BLaER1 treated with 17β-estradiol and CSF1 and Interleukin-3, amounts not matched to agents 10 nM and 100 nM (cell line): ENCODE measurements at regions not wholly inside any gene's neighbourhood (a gene's known extent, or its start where the extent isn't known, plus 50 kb on each side); places are given as distances from the start of the nearest gene placed in this dataset.
"Not testable (repeated sequence)": the region's sequence is repeated elsewhere in the genome, so short reads cannot be mapped to it uniquely, and the experiment has no call there.

Experiments
- H3K27ac ChIP-seq, 11 experiments: shearing (Covaris generic); formaldehyde crosslinking; 2 replicates each; pipeline ENCODE4 v1.8.1; 2022
- H3K27me3 ChIP-seq, 11 experiments: shearing (Covaris generic); formaldehyde crosslinking; 2 replicates each; pipeline ENCODE4 v1.8.1; 2022
- H3K36me3 ChIP-seq, 11 experiments: shearing (Covaris generic); formaldehyde crosslinking; 2 replicates each; pipeline ENCODE4 v1.8.1; 2022
- H3K4me1 ChIP-seq, 10 experiments: shearing (Covaris generic); formaldehyde crosslinking; 2 replicates each; pipeline ENCODE4 v1.8.1; 2022
- H3K4me2 ChIP-seq, 11 experiments: shearing (Covaris generic); formaldehyde crosslinking; 2 replicates each; pipeline ENCODE4 v1.8.1; 2022
- H3K4me3 ChIP-seq, 10 experiments: shearing (Covaris generic); formaldehyde crosslinking; 2 replicates each; pipeline ENCODE4 v1.8.1; 2022
- H3K9ac ChIP-seq, 11 experiments: shearing (Covaris generic); formaldehyde crosslinking; 2 replicates each; pipeline ENCODE4 v1.8.1; 2022
- H3K9me3 ChIP-seq, 11 experiments: shearing (Covaris generic); formaldehyde crosslinking; replicated peaks in 1 of 11; 2 replicates each; pipeline ENCODE4 v1.8.1; 2022
- H4K20me1 ChIP-seq, 11 experiments: shearing (Covaris generic); formaldehyde crosslinking; 2 replicates each; pipeline ENCODE4 v1.8.1; 2022
- Cebpa-rat ChIP-seq, 11 experiments: shearing (Covaris generic); IDR thresholded peaks; 2 replicates each; pipeline ENCODE4 v1.8.1; 2022

DNA sequence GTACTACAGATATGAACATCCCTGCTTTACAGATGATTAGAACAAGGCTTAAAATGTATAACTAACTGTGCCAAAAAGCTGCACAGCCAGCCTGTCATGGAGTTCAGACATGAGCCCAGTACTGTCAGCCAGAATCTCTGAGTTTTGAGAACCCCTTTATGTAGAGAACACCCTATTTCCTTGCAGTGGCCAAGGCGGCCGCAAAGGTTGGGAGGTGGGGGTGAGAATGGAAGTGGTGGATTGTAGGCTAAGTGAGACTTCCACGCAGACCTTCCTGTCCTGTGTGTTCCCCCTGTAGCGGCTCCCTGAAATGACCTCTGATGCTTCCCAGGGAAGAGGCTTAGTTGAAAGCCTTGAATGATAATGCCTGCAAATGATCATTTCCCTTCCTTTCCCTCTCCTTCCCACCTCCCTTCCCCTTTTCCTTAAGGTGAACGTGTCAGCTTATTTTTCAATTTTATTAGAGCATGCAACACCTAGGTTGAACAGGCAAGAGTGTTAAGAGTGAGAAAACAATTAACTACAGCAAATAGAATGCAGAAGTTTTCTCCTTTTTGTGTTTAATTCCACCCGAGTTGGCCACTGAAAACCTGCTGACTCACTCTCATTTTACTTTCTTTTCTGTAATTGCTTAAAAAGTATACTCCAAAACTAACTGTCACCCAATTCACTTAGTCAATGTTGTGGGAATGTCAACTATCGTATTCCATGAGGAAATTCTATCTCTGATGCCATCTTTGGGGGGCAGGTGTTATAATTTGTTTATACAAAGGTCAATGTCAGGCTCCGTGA, 167.0 kb upstream of the EDNRB start:
- H4K20me1 ChIP-seq = no peaks in the 10 kb centered on the region
- H3K4me2 ChIP-seq = peak overlapping the region in 6 of 11 experiments; percentile 12 to 74 (median 60); a peak in 9 of 22 replicates
- H3K9ac ChIP-seq = peak overlapping the region in 1 of 11 experiments; percentile 42; a peak in 1 of 22 replicates
- H3K36me3 ChIP-seq = no peaks in the 10 kb centered on the region
- no peaks in the 10 kb centered on the region for H3K27me3 ChIP-seq
- TF ChIP-seq Cebpa-rat (IDR thresholded peaks at IDR 0.05) = no peak
- H3K4me3 ChIP-seq = peak overlapping the region in 2 of 10 experiments; percentile 12 to 27; a peak in 2 of 20 replicates
- H3K27ac ChIP-seq = peak overlapping the region in 5 of 11 experiments; percentile 6 to 43 (median 24); a peak in 5 of 22 replicates
- H3K9me3 ChIP-seq = peaks cover 3 to 26% (median 18%) of the 10 kb centered on the region in 11 experiments; a peak in 21 of 22 replicates
- peaks cover 0 to 13% (median 3%) of the 10 kb centered on the region in 10 experiments; a peak in 9 of 20 replicates for H3K4me1 ChIP-seq

DNA sequence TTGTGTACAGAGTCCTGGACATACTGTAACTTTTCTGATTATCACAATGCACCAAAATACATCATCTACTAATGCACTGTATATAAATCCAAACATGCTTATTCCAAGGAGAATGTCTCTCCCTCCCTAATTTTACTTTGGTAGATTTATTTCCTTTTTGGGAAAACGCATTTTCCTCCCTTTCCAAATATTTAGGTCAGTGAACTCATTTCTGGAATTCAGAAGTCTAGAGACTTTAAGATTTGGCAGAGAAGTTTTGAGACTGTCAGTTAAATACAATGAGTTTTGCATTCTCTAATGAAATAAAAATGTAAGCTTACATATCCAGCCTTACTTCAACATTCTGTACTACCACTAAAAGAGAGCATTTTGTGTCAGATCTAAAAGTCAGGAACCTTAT, 165.8 kb upstream of the EDNRB start:
- Histone ChIP-seq H3K4me2 (no peak overlapping the region), H3K36me3 (no peaks in the 10 kb centered on the region), H4K20me1 (no peaks in the 10 kb centered on the region), H3K9ac (no peak overlapping the region), H3K4me3 (no peak overlapping the region), H3K27me3 (no peaks in the 10 kb centered on the region), H3K27ac (no peak overlapping the region), H3K9me3 (peaks cover 4 to 31% (median 21%) of the 10 kb centered on the region in 11 experiments; a peak in 21 of 22 replicates), H3K4me1 (peaks cover 0 to 13% (median 3%) of the 10 kb centered on the region in 10 experiments; a peak in 9 of 20 replicates)
- TF ChIP-seq Cebpa-rat (IDR thresholded peaks at IDR 0.05) = no peak

DNA sequence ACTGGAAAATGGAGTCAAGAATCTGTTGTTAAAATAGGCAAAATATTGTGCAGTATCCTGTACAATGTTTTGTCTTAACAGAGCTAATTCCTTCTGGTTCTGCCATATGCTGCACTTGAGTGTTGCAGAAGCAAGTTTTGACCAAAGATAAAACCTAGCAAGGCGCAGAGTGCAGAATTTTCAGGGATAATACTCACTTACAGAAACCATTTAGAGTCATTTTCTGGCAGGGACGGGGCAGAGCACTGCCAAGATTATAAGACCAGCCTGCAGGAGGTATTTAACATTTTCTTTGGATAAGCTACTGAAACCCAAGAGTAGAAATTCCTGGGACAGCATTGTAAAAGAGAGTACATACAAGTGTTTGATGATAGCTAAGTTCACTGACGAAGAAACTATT, 159.5 kb upstream of the EDNRB start:
- no peak for TF ChIP-seq Cebpa-rat (IDR thresholded peaks at IDR 0.05)
- H3K27me3 ChIP-seq = no peaks in the 10 kb centered on the region
- H3K4me2 ChIP-seq = no peak overlapping the region
- H3K4me3 ChIP-seq = no peak overlapping the region
- no peak overlapping the region for H3K9ac ChIP-seq
- no peaks in the 10 kb centered on the region for H3K4me1 ChIP-seq
- H4K20me1 ChIP-seq = no peaks in the 10 kb centered on the region
- H3K36me3 ChIP-seq = no peaks in the 10 kb centered on the region
- H3K9me3 ChIP-seq = peaks cover 4 to 36% (median 21%) of the 10 kb centered on the region in 11 experiments; a peak in 21 of 22 replicates
- H3K27ac ChIP-seq = no peak overlapping the region

DNA sequence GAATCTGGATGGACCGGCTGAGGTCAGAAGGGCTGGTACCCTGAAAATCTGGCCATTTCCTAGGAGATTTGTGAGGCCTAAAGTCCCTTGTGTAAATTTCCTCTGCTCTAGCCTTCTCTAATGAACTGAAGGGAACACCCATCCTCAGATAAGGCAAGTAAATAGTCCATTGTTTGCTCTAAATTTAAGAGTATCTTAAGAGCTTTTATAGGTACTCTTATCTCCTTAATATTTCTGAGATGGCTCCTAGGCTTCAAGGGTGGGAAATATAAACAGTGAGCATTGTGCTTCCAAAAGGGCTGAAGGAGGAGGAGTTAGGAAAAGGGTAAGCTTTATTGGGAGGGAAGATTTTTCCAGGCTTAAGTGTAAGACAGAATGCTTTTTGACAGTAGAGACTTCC, 148.7 kb upstream of the EDNRB start:
- TF ChIP-seq Cebpa-rat (IDR thresholded peaks at IDR 0.05) = no peak
- Histone ChIP-seq H3K9ac (no peak overlapping the region), H3K27me3 (no peaks in the 10 kb centered on the region)

DNA sequence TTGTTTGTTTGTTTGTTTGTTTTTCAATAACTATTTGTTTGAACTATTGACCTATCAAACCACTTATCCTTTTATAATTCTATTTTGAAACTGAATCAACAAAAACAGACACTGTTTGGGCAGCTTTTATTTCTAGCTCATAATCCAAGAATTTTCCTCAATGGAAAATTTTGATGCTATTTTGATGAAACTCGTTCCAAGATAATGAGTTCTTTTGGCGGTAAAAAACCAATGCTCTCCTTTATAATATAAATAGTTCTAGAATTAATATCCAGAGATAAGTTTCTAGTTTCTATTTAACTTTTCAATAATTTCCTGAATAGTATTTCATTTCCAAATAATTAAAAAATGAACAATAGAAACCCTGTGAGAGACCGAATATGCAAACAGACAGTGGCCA, 146.5 kb upstream of the EDNRB start:
- Histone ChIP-seq H3K9me3 (peaks cover 0 to 5% (median 0%) of the 10 kb centered on the region in 11 experiments; a peak in 1 of 22 replicates), H3K4me1 (peaks cover 0 to 7% (median 0%) of the 10 kb centered on the region in 10 experiments; a peak in 2 of 20 replicates), H3K27ac (no peak overlapping the region), H3K36me3 (no peaks in the 10 kb centered on the region), H3K9ac (no peak overlapping the region), H3K4me2 (no peak overlapping the region), H3K27me3 (no peaks in the 10 kb centered on the region), H4K20me1 (no peaks in the 10 kb centered on the region), H3K4me3 (no peak overlapping the region)
- no peak for TF ChIP-seq Cebpa-rat (IDR thresholded peaks at IDR 0.05)

More for the DNA sequence above, 148.7 kb upstream of the EDNRB start:
- H4K20me1 ChIP-seq = no peaks in the 10 kb centered on the region
- no peak overlapping the region for H3K4me3 ChIP-seq
- H3K9me3 ChIP-seq = peaks cover 0 to 5% (median 0%) of the 10 kb centered on the region in 11 experiments; a peak in 1 of 22 replicates
- H3K4me1 ChIP-seq = peaks cover 0 to 17% (median 0%) of the 10 kb centered on the region in 10 experiments; a peak in 2 of 20 replicates
- no peak overlapping the region for H3K4me2 ChIP-seq
- no peak overlapping the region for H3K27ac ChIP-seq
- no peaks in the 10 kb centered on the region for H3K36me3 ChIP-seq

DNA sequence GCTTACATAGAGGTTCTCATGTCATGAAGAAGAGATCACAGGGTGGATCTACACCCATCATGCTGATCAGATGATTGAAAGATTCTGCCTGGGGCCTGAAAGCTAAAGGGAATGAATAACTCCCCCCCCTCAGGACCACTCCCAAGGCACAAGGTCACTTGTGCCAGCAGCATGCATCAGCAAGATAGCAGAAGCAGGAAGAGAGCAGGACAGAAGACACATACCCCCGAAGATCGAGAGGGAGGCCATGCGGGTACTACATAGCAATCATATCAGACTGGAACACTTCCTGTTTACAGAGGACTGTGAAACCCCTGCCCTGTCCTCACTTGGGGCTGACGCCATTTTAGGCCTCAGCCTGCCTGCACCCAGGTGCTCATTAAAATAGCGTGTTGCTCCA, 143.2 kb upstream of the EDNRB start:
- no peaks in the 10 kb centered on the region for H3K27me3 ChIP-seq
- no peak overlapping the region for H3K9ac ChIP-seq
- no peaks in the 10 kb centered on the region for H3K36me3 ChIP-seq
- no peak overlapping the region for H3K4me3 ChIP-seq
- peaks cover under 1 to 22% (median 4%) of the 10 kb centered on the region in 11 experiments; a peak in 20 of 22 replicates for H3K9me3 ChIP-seq
- TF ChIP-seq Cebpa-rat (IDR thresholded peaks at IDR 0.05) = no peak
- no peak overlapping the region for H3K27ac ChIP-seq
- no peaks in the 10 kb centered on the region for H4K20me1 ChIP-seq
- H3K4me2 ChIP-seq = no peak overlapping the region
- H3K4me1 ChIP-seq = peaks cover 0 to 7% (median 0%) of the 10 kb centered on the region in 10 experiments; a peak in 2 of 20 replicates

DNA sequence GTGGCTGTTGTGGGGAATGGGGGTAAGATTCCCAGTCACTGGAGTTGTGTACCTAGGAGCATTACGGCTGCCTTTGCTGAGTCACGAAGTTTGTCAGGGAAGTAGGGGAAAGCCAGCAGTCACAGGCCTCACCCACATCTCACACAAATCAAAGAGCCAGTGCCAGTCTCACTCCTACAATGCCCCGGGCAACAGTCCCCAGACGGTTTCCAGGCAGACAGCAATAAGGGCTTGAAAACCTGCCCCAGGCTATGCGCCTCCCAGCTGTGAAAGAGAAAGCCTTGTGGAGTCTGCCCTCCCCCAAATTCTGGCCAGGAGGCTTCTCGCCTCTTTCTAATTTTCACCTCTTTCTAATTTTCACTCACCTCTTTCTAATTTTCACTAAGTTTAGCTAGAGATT, 142.3 kb upstream of the EDNRB start:
- Histone ChIP-seq H3K27ac (no peak overlapping the region), H3K27me3 (no peaks in the 10 kb centered on the region), H3K36me3 (no peaks in the 10 kb centered on the region), H4K20me1 (no peaks in the 10 kb centered on the region), H3K4me3 (no peak overlapping the region), H3K4me1 (peaks cover 0 to 7% (median 0%) of the 10 kb centered on the region in 10 experiments; a peak in 2 of 20 replicates), H3K4me2 (no peak overlapping the region), H3K9ac (no peak overlapping the region), H3K9me3 (peaks cover 8 to 31% (median 12%) of the 10 kb centered on the region in 11 experiments)
- no peak for TF ChIP-seq Cebpa-rat (IDR thresholded peaks at IDR 0.05)

DNA sequence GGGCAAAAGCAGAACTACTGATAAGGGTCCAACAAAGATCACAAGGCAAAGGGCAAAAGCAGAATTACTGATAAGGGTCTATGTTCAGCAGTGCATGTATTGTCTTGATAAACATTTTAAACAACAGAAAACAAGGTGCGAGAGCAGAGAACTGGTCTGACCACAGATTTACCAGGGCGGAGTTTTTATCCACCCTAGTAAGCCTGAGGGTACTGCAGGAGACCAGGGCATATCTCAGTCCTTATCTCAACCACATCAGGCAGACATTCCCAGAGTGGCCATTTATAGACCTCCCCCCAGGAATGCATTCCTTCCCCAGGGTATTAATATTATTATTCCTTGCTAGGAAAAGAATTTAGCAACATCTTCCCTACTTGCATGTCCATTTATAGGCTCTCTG, 138.2 kb upstream of the EDNRB start:
- not testable (repeated sequence) for H3K9ac ChIP-seq, H3K4me3 ChIP-seq, H3K4me1 ChIP-seq, H3K27ac ChIP-seq, H3K27me3 ChIP-seq, H4K20me1 ChIP-seq, H3K36me3 ChIP-seq, H3K4me2 ChIP-seq
- H3K9me3 ChIP-seq = peaks cover 10 to 36% (median 15%) of the 10 kb centered on the region in 11 experiments

DNA sequence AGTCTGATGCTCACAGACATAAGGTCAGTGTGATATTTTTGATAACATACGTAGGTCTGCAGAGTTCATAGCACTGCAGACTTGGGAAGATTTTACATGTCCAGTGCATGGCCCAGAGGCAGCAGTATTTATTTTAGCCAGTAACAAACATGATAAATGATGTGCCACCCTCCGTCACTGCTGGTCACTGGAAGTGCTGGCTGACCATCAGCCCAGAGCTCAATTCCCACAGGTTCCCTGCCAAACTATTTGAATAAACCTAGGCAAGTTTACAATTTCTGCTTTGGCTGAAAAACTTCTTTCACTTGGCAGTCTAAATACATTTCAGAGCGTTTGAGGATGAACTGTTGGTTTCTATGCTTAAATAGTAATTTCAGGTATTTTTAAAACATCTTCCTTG, 135.5 kb upstream of the EDNRB start:
- H3K9me3 ChIP-seq = peaks cover 10 to 30% (median 15%) of the 10 kb centered on the region in 11 experiments
- H3K27ac ChIP-seq = no peak overlapping the region
- no peak overlapping the region for H3K9ac ChIP-seq
- H3K4me2 ChIP-seq = no peak overlapping the region
- H3K4me1 ChIP-seq = no peaks in the 10 kb centered on the region
- TF ChIP-seq Cebpa-rat (IDR thresholded peaks at IDR 0.05) = no peak
- H3K36me3 ChIP-seq = no peaks in the 10 kb centered on the region
- no peak overlapping the region for H3K4me3 ChIP-seq
- no peaks in the 10 kb centered on the region for H3K27me3 ChIP-seq
- H4K20me1 ChIP-seq = no peaks in the 10 kb centered on the region
